ENCODE measurements at regions not wholly inside any gene's neighbourhood (a gene's known extent, or its start where the extent isn't known, plus 50 kb on each side); places are given as distances from the start of the nearest gene placed in this dataset.
"Not testable (repeated sequence)": the region's sequence is repeated elsewhere in the genome, so short reads cannot be mapped to it uniquely, and the experiment has no call there.

DNA sequence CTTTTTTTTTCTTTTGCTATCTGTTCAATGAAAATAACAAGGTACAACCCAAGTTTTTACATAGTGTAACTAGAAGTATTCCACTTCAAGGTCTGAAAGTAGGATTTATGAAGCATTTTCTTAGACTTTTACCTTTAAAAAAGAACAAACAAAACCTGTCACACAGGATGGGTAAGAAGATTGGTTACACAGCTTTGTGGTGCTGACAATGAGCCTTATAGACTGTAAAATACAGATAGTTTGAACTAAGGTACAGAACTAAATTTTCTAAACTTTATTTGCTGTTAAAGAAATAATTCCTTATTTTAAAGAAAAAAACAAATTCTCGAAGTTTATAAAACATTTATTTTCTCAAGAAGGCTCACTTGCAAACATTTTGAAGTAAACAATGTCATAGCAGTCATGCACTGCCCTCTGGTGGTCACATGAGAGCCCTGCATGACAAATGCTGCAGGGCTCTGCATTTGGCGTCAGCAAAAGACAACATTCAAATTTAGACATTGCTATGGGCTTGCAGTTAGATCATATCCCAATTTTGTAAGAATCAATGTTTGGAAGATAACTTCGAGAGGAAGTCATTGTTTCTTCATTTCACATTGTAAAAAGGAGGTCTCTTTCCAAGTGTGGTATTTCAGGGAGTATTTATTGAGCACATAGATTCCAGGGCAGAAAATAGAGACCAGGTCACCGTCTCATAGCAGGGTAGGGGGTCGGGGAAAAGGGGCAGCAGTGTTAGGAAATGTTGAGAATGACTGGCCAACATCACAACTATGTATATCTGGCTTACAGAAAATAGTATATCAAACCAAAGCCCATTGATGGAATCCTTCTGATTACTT lies 115.3 kb upstream of the FMN2 start:
- Histone ChIP-seq H3K36me3 (ENCODE audit: insufficient read depth, low read length) (no peaks in the 10 kb centered on the region; the same call in 1 of the 2 replicates), H4K20me1 (ENCODE audit: insufficient read depth, low read depth, low read length) (no peaks in the 10 kb centered on the region), H2AFZ (ENCODE audit: low read length) (no peak overlapping the region), H3K79me2 (ENCODE audit: low read length) (no peaks in the 10 kb centered on the region), H3K9me3 (ENCODE audit: low read length) (no peaks in the 10 kb centered on the region), H3K9ac (ENCODE audit: low read length) (no peak overlapping the region), H3K27me3 (ENCODE audit: low read length) (no peaks in the 10 kb centered on the region), H3K4me3 (ENCODE audit: low read length) (no peak overlapping the region), H3K27ac (ENCODE audit: low read length) (no peak overlapping the region), H3K4me1 (ENCODE audit: low read length) (no peaks in the 10 kb centered on the region), H3K4me2 (ENCODE audit: low read depth, low read length, poor library complexity, severe bottlenecking) (no peak overlapping the region), H3K9me2 (replicated peaks; ENCODE audit: insufficient read depth, low read length) (no peaks in the 10 kb centered on the region)
- DNase-seq, result peak; percentile 79

DNA sequence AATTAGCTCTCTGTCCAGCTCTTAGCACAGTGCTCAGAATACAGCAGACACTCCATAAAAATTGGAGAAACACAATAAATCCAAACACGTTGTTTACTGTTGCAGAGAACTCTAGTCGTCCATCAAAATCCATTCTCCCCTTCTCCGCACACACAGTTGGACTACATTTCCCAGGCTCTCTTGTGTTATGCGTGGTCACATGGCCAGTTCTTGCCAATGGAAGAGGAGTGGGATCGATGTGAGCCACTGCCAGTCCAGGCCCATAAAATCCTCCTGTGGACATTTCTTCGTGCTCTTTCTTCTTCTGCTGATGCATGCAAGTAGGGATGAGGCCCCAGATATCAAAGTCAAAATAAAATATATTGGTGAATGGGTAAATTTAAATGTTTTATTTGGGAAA lies 114.3 kb upstream of the FMN2 start:
- Histone ChIP-seq H3K4me1 (ENCODE audit: low read length) (no peaks in the 10 kb centered on the region), H3K9me2 (replicated peaks; ENCODE audit: insufficient read depth, low read length) (no peaks in the 10 kb centered on the region), H3K79me2 (ENCODE audit: low read length) (no peaks in the 10 kb centered on the region), H3K27ac (ENCODE audit: low read length) (no peak overlapping the region), H4K20me1 (ENCODE audit: insufficient read depth, low read depth, low read length) (no peaks in the 10 kb centered on the region), H3K4me3 (ENCODE audit: low read length) (no peak overlapping the region), H3K4me2 (ENCODE audit: low read depth, low read length, poor library complexity, severe bottlenecking) (no peak overlapping the region), H3K36me3 (ENCODE audit: insufficient read depth, low read length) (no peaks in the 10 kb centered on the region; the same call in 1 of the 2 replicates), H3K9ac (ENCODE audit: low read length) (no peak overlapping the region), H3K27me3 (ENCODE audit: low read length) (no peaks in the 10 kb centered on the region), H3K9me3 (ENCODE audit: low read length) (0 out of 2 replicates have a peak, but pooled peaks cover 1% of the 10 kb centered on the region), H2AFZ (ENCODE audit: low read length) (no peak overlapping the region)
- DNase-seq, result no peak

DNA sequence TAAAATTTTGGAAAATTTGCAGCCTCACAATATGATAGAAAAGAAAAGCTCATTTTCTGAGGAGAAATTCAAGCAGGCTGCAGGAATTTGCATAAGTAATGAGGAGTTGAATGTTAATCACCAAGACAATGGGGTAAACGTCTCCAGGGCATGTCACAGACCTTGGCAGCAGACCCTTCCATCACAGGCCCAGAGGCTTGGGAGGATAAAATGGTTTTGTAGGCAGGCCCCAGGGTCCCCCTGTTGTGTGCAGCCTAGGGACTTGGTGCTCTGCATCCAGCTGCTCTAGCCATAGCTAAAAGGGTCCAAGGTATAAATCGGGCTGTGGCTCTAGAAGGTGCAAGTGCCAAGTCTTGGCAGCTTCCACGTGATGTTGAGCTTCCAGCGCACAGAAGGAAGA lies 112.2 kb upstream of the FMN2 start:
- H3K9me3 ChIP-seq (ENCODE audit: low read length), result 0 out of 2 replicates have a peak, but pooled peaks cover 4% of the 10 kb centered on the region
- no peak for DNase-seq
- no peaks in the 10 kb centered on the region for H3K9me2 ChIP-seq (replicated peaks; ENCODE audit: insufficient read depth, low read length)
- H3K4me1 ChIP-seq (ENCODE audit: low read length), result no peaks in the 10 kb centered on the region
- no peak overlapping the region for H3K27ac ChIP-seq (ENCODE audit: low read length)
- no peak overlapping the region for H3K9ac ChIP-seq (ENCODE audit: low read length)
- no peak overlapping the region for H3K4me2 ChIP-seq (ENCODE audit: low read depth, low read length, poor library complexity, severe bottlenecking)
- H2AFZ ChIP-seq (ENCODE audit: low read length), result no peak overlapping the region
- H3K36me3 ChIP-seq (ENCODE audit: insufficient read depth, low read length), result no peaks in the 10 kb centered on the region; the same call in 1 of the 2 replicates
- H4K20me1 ChIP-seq (ENCODE audit: insufficient read depth, low read depth, low read length), result no peaks in the 10 kb centered on the region
- H3K27me3 ChIP-seq (ENCODE audit: low read length), result no peaks in the 10 kb centered on the region
- H3K4me3 ChIP-seq (ENCODE audit: low read length), result no peak overlapping the region
- no peaks in the 10 kb centered on the region for H3K79me2 ChIP-seq (ENCODE audit: low read length)

- Histone ChIP-seq H3K79me2 (ENCODE audit: low read length) (no peaks in the 10 kb centered on the region), H2AFZ (ENCODE audit: low read length) (no peak overlapping the region), H3K9me2 (replicated peaks; ENCODE audit: insufficient read depth, low read length) (no peaks in the 10 kb centered on the region), H3K4me1 (ENCODE audit: low read length) (no peaks in the 10 kb centered on the region), H3K4me2 (ENCODE audit: low read depth, low read length, poor library complexity, severe bottlenecking) (no peak overlapping the region), H3K36me3 (ENCODE audit: insufficient read depth, low read length) (no peaks in the 10 kb centered on the region; the same call in 1 of the 2 replicates), H3K27ac (ENCODE audit: low read length) (no peak overlapping the region), H3K27me3 (ENCODE audit: low read length) (no peaks in the 10 kb centered on the region), H3K4me3 (ENCODE audit: low read length) (no peak overlapping the region), H3K9ac (ENCODE audit: low read length) (no peak overlapping the region), H3K9me3 (ENCODE audit: low read length) (0 out of 2 replicates have a peak, but pooled peaks cover 7% of the 10 kb centered on the region), H4K20me1 (ENCODE audit: insufficient read depth, low read depth, low read length) (no peaks in the 10 kb centered on the region)
- no peak for DNase-seq
These were observed 108.9 kb upstream of the FMN2 start for GRCh38 chr1:239982762-239983161.

- Histone ChIP-seq H2AFZ (ENCODE audit: low read length) (no peak overlapping the region), H3K27ac (ENCODE audit: low read length) (no peak overlapping the region), H3K4me3 (ENCODE audit: low read length) (no peak overlapping the region), H3K27me3 (ENCODE audit: low read length) (no peaks in the 10 kb centered on the region), H3K9ac (ENCODE audit: low read length) (no peak overlapping the region), H3K9me3 (ENCODE audit: low read length) (0 out of 2 replicates have a peak, but pooled peaks cover 7% of the 10 kb centered on the region), H3K9me2 (replicated peaks; ENCODE audit: insufficient read depth, low read length) (no peaks in the 10 kb centered on the region), H3K36me3 (ENCODE audit: insufficient read depth, low read length) (no peaks in the 10 kb centered on the region; the same call in 1 of the 2 replicates), H4K20me1 (ENCODE audit: insufficient read depth, low read depth, low read length) (no peaks in the 10 kb centered on the region), H3K4me1 (ENCODE audit: low read length) (no peaks in the 10 kb centered on the region), H3K79me2 (ENCODE audit: low read length) (no peaks in the 10 kb centered on the region), H3K4me2 (ENCODE audit: low read depth, low read length, poor library complexity, severe bottlenecking) (no peak overlapping the region)
- DNase-seq, result no peak
These were observed 106.6 kb upstream of the FMN2 start for GRCh38 chr1:239985044-239985443.

DNA sequence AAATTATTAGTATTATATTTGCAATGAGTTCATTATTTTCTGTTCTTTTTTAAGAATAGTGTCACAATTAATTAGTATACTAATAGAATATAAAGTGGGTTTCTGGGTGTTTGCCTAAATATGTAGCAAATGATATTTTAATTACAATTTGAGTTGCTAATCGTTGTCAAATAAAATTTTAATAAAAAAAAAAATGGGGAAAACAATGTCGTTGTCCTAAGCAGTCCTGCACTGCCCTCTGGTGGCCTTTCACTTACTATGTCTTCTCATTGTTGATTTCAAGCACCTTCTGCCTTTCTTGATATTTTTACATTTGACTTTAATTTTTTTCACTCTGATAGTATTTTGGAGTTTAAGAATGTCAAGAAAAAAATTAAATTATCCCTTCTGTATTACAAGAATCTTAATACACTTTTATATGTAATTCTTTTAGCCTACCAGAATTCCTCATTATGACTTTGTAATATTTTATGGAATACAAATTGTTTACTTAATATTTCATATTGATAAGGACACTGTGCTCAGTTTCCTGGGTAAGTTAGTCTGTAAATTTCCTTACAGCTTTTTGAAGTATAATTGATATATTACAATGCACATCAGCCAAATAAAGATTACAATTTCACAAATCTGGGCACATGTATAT lies 104.5 kb upstream of the FMN2 start:
- Histone ChIP-seq H3K27me3 (ENCODE audit: low read length) (no peaks in the 10 kb centered on the region), H3K4me1 (ENCODE audit: low read length) (no peaks in the 10 kb centered on the region), H3K4me2 (ENCODE audit: low read depth, low read length, poor library complexity, severe bottlenecking) (no peak overlapping the region), H3K9me3 (ENCODE audit: low read length) (0 out of 2 replicates have a peak, but pooled peaks cover 7% of the 10 kb centered on the region), H4K20me1 (ENCODE audit: insufficient read depth, low read depth, low read length) (no peaks in the 10 kb centered on the region), H3K36me3 (ENCODE audit: insufficient read depth, low read length) (no peaks in the 10 kb centered on the region), H3K9me2 (replicated peaks; ENCODE audit: insufficient read depth, low read length) (no peaks in the 10 kb centered on the region), H2AFZ (ENCODE audit: low read length) (no peak overlapping the region), H3K4me3 (ENCODE audit: low read length) (no peak overlapping the region), H3K9ac (ENCODE audit: low read length) (no peak overlapping the region), H3K79me2 (ENCODE audit: low read length) (no peaks in the 10 kb centered on the region), H3K27ac (ENCODE audit: low read length) (no peak overlapping the region)
- peak; percentile 78 for DNase-seq

DNA sequence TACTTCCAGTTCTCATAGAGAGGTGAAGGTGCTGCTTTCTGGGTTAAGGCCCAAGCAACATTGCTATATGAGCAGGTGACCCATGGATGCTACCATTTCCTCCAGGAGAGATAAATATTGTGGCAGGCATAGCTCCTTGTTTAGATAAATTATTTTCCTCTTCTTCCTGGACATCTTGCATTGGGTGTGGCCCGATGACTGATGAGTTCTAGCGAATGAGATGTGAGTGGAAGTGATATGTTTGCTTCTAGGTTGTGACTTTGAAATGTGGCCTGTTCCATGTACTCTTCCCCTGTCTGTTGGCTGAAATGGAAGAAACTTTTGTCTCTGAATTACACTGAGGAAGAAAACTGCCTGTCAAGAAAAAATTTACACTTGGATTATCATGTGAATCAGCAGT lies 101.7 kb upstream of the FMN2 start:
- no peaks in the 10 kb centered on the region for H3K4me1 ChIP-seq (ENCODE audit: low read length)
- no peaks in the 10 kb centered on the region for H3K9me3 ChIP-seq (ENCODE audit: low read length)
- no peak overlapping the region for H3K4me3 ChIP-seq (ENCODE audit: low read length)

DNA sequence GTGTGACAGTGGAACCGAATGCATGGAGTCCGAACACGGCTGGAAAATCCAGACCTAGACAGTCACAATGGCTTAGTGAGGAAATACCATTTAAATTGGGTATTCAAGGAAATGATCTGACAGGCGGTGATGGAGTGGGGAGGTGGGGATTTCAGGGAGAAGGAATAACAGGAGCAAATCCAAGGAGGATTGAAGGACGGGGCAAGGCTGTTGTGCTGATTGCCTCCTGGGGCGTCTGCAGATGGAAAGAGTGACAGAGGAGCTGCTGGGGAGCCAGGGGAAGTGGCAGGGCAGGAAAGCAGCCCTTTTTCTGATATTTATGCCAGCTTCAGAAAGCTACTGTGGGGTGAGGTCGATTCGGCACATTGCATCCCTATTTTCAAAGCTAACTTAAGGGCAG lies 99.1 kb upstream of the FMN2 start:
- H4K20me1 ChIP-seq (ENCODE audit: insufficient read depth, low read depth, low read length); H3K79me2 ChIP-seq (ENCODE audit: low read length); H3K4me1 ChIP-seq (ENCODE audit: low read length); H3K4me2 ChIP-seq (ENCODE audit: low read depth, low read length, poor library complexity, severe bottlenecking); DNase-seq; H3K27me3 ChIP-seq (ENCODE audit: low read length); H3K9me2 ChIP-seq (replicated peaks; ENCODE audit: insufficient read depth, low read length); H3K27ac ChIP-seq (ENCODE audit: low read length); H3K9ac ChIP-seq (ENCODE audit: low read length); H2AFZ ChIP-seq (ENCODE audit: low read length); H3K36me3 ChIP-seq (ENCODE audit: insufficient read depth, low read length); H3K4me3 ChIP-seq (ENCODE audit: low read length); H3K9me3 ChIP-seq (ENCODE audit: low read length): not testable (repeated sequence)

More for the DNA sequence above, 101.7 kb upstream of the FMN2 start:
- H3K27ac ChIP-seq (ENCODE audit: low read length), result no peak overlapping the region
- no peak overlapping the region for H3K4me2 ChIP-seq (ENCODE audit: low read depth, low read length, poor library complexity, severe bottlenecking)
- H3K36me3 ChIP-seq (ENCODE audit: insufficient read depth, low read length), result no peaks in the 10 kb centered on the region
- no peak overlapping the region for H2AFZ ChIP-seq (ENCODE audit: low read length)
- H3K79me2 ChIP-seq (ENCODE audit: low read length), result no peaks in the 10 kb centered on the region
- no peak for DNase-seq
- H3K9ac ChIP-seq (ENCODE audit: low read length), result no peak overlapping the region
- H3K27me3 ChIP-seq (ENCODE audit: low read length), result no peaks in the 10 kb centered on the region
- no peaks in the 10 kb centered on the region for H3K9me2 ChIP-seq (replicated peaks; ENCODE audit: insufficient read depth, low read length)
- no peaks in the 10 kb centered on the region for H4K20me1 ChIP-seq (ENCODE audit: insufficient read depth, low read depth, low read length)
